Pancreas (tissue), 10 donors: ENCODE measurements at regions not wholly inside any gene's neighbourhood (a gene's known extent, or its start where the extent isn't known, plus 50 kb on each side); places are given as distances from the start of the nearest gene placed in this dataset.
A peak's percentile ranks its signal among the peaks of the same experiment; 100 is the strongest.

Experiments used
- ATAC-seq, 4 donors: fragments of 200-7000 bp; cut with Tn5 transposase; one replicate each; pipeline versions ENCODE4 v1.8.0 to v1.9.1; 2020; ENCODE audit warnings: mild to moderate bottlenecking in 4 of 4, moderate library complexity in 4 of 4
- DNase-seq, 6 donors: peaks; one replicate each; pipeline ENCODE4 v3.0.0-alpha.2; 2020
- FAIRE-seq: peaks from 2 replicates; lab custom pipeline; 2012; peaks lifted over from hg19 to GRCh38; lab: Jason Lieb, UNC
- H3K27ac ChIP-seq, 4 donors: fragments of 200-600 bp; sonication (generic); 1 replicate in 3 of 4; 2 replicates in 1 of 4; pipeline versions ENCODE4 v1.5.0 to v1.8.0; 2020
- H3K27me3 ChIP-seq, 4 donors: fragments of 200-600 bp; one replicate each; pipeline ENCODE4 v1.8.0; 2021
- H3K36me3 ChIP-seq, 3 donors: fragments of 200-600 bp; sonication (generic) in 1 of 3; one replicate each; pipeline versions ENCODE4 v1.5.0 to v1.8.0; 2020 to 2021
- H3K4me1 ChIP-seq, 3 donors: fragments of 200-600 bp; one replicate each; pipeline ENCODE4 v1.8.0; 2021
- H3K4me3 ChIP-seq, 4 donors: fragments of 200-600 bp; sonication (generic) in 2 of 4; one replicate each; pipeline versions ENCODE4 v1.5.0 to v1.8.0; 2020 to 2021
- H3K9me3 ChIP-seq, 4 donors: fragments of 200-600 bp; one replicate each; pipeline ENCODE4 v1.8.0; 2021
- CTCF ChIP-seq, 4 donors: fragments of 200-600 bp; sonication (generic) in 3 of 4; IDR thresholded peaks; one replicate each; pipeline versions ENCODE4 v1.5.0 to v1.8.0; 2021; ENCODE audit warnings: antibody characterized with exemption in 4 of 4
- WGBS, 2 donors: extraction: QIAGEN DNeasy Blood & Tissue Kit; methylation state at CpG; one replicate each; pipeline ENCODE4 v1.1.7; 2013; 5-methylcytosine and 5-hydroxymethylcytosine counted together
- intact Hi-C, 3 donors: fragments of 100-400 bp; cut with DNase I; formaldehyde crosslinking; loops; one replicate each; pipeline versions ENCODE4 v1.11.1 to v1.14.2; 2022
- donor health status: healthy with polysubstance abuse.
- donor health status: DM: no; HTN: no; CAD: no; lungs with moderate emphysema.
- donor health status: DM: no; HTN: no; CAD: no.
- donor health status: control.
- donor health status: control.
- donor health status: Bipolar disorder and iron deficiency.
- donor health status: DM: yes; HTN: yes; CAD: no.
- donor health status: DM: no; HTN: no; CAD: no.
- donor health status: DM: no; HTN: no; CAD: no.
- donor health status: DM: yes; HTN: yes; CAD: no.

- ATAC-seq (peak in 1 of 4 donors; percentile 24), FAIRE-seq (no peak), DNase-seq (no peak)
- no peak overlapping the region for H3K4me3 ChIP-seq
- no peaks in the 10 kb centered on the region for H3K9me3 ChIP-seq
- H3K4me1 ChIP-seq: no peaks in the 10 kb centered on the region
- intact Hi-C loops: no loop called here
- no peak for TF ChIP-seq CTCF (IDR thresholded peaks at IDR 0.05)
- WGBS, 2 donors: 92 to 96% methylated on average over 1 of the region's 1 CpG
- no peak overlapping the region for H3K27ac ChIP-seq
- no peaks in the 10 kb centered on the region for H3K27me3 ChIP-seq
- H3K36me3 ChIP-seq: no peaks in the 10 kb centered on the region
Measured at GRCh38 chr6:74420221-74420620, 724.2 kb downstream of the CD109 start.

- ATAC-seq: no peak
- peak; percentile 49 for FAIRE-seq
- Histone ChIP-seq H3K4me3 (no peak overlapping the region), H3K27ac (no peak overlapping the region), H3K4me1 (no peaks in the 10 kb centered on the region), H3K36me3 (no peaks in the 10 kb centered on the region), H3K27me3 (no peaks in the 10 kb centered on the region), H3K9me3 (no peaks in the 10 kb centered on the region)
- intact Hi-C loops: no loop called here
- no peak for TF ChIP-seq CTCF (IDR thresholded peaks at IDR 0.05)
- DNase-seq: no peak
Measured at GRCh38 chr6:74415056-74415455, 719.1 kb downstream of the CD109 start.

- Histone ChIP-seq H3K27ac (no peak overlapping the region), H3K27me3 (no peaks in the 10 kb centered on the region), H3K9me3 (no peaks in the 10 kb centered on the region), H3K4me3 (no peak overlapping the region), H3K36me3 (no peaks in the 10 kb centered on the region), H3K4me1 (no peaks in the 10 kb centered on the region)
- DNase-seq (no peak), FAIRE-seq (no peak), ATAC-seq (no peak)
- intact Hi-C loops: no loop called here
- TF ChIP-seq CTCF (IDR thresholded peaks at IDR 0.05): no peak
- WGBS, 2 donors: 77 to 84% methylated on average over 1 of the region's 1 CpG
Measured at GRCh38 chr6:74410630-74411029, 714.6 kb downstream of the CD109 start.

GRCh38 chr6:74409447-74409846 is 713.4 kb downstream of the CD109 start:
- no peaks in the 10 kb centered on the region for H3K36me3 ChIP-seq
- no peaks in the 10 kb centered on the region for H3K9me3 ChIP-seq
- WGBS, 2 donors: 0% methylated on average over 1 of the region's 1 CpG
- FAIRE-seq (peak; percentile 70), ATAC-seq (peak; percentile 73 to 91 (median 85)), DNase-seq (no peak)
- intact Hi-C loops: loop anchor here in 1 of 3 donors (10.0 kb wide), 1 partner anchor 795 kb away; the partner anchor contains the start of gene COL12A1
- H3K27ac ChIP-seq: no peak overlapping the region
- H3K4me1 ChIP-seq: no peaks in the 10 kb centered on the region
- no peak overlapping the region for H3K4me3 ChIP-seq
- H3K27me3 ChIP-seq: no peaks in the 10 kb centered on the region
- TF ChIP-seq CTCF (IDR thresholded peaks at IDR 0.05): peak in 2 of 4 donors; percentile 23 to 27

GRCh38 chr6:74408844-74409243 is 712.8 kb downstream of the CD109 start:
- Histone ChIP-seq H3K9me3 (no peaks in the 10 kb centered on the region), H3K27ac (no peak overlapping the region), H3K36me3 (no peaks in the 10 kb centered on the region), H3K27me3 (no peaks in the 10 kb centered on the region), H3K4me1 (no peaks in the 10 kb centered on the region), H3K4me3 (no peak overlapping the region)
- FAIRE-seq (no peak), ATAC-seq (no peak), DNase-seq (no peak)
- no peak for TF ChIP-seq CTCF (IDR thresholded peaks at IDR 0.05)
- WGBS, 2 donors: 49 to 58% methylated on average over 1 of the region's 1 CpG
- intact Hi-C loops: loop anchor here in 1 of 3 donors (10.0 kb wide), 1 partner anchor 796 kb away; the partner anchor contains the start of gene COL12A1
